SK-N-SH treated with all-trans-retinoic acid at 6 μM for 48 hours (cell line): ENCODE measurements at regions not wholly inside any gene's neighbourhood (a gene's known extent, or its start where the extent isn't known, plus 50 kb on each side); places are given as distances from the start of the nearest gene placed in this dataset.

Experiments
- ATAC-seq: fragments of 200-7000 bp; cut with Tn5 transposase; 3 replicates; pipeline ENCODE4 v1.9.1; 2020; ENCODE audit warnings: mild to moderate bottlenecking, moderate library complexity
- ARNTL ChIP-seq: fragments of 450-650 bp; formaldehyde crosslinking; IDR thresholded peaks from 2 replicates; pipeline ENCODE4 v1.5.0; 2020; ENCODE audit warnings: low read depth, mild to moderate bottlenecking, moderate library complexity, borderline replicate concordance
- BACH2 ChIP-seq: fragments of 250-450 bp; sonication (Bioruptor Pico); IDR thresholded peaks from 2 replicates; pipeline ENCODE4 v1.9.0; 2021; ENCODE audit warnings: mild to moderate bottlenecking, borderline replicate concordance
- CSDC2 ChIP-seq: fragments of 250-450 bp; sonication (Bioruptor Pico); IDR thresholded peaks from 2 replicates; pipeline ENCODE4 v1.5.0; 2020; ENCODE audit warnings: mild to moderate bottlenecking, moderate library complexity
- CSRNP3 ChIP-seq: fragments of 250-450 bp; sonication (Bioruptor Pico); IDR thresholded peaks from 2 replicates; pipeline ENCODE4 v1.5.1; 2021; ENCODE audit warnings: mild to moderate bottlenecking, moderate library complexity
- ESRRG ChIP-seq: fragments of 250-450 bp; sonication (Bioruptor Pico); IDR thresholded peaks from 2 replicates; pipeline ENCODE4 v1.6.1; 2021; ENCODE audit warnings: mild to moderate bottlenecking
- GLIS3 ChIP-seq: fragments of 250-450 bp; sonication (Bioruptor Pico); IDR thresholded peaks from 2 replicates; pipeline ENCODE4 v1.5.0; 2020; ENCODE audit warnings: mild to moderate bottlenecking, moderate library complexity
- ISL1 ChIP-seq: fragments of 250-450 bp; sonication (Bioruptor Pico); IDR thresholded peaks from 2 replicates; pipeline ENCODE4 v2.1.2; 2022; ENCODE audit warnings: mild to moderate bottlenecking, moderate library complexity
- PPARA ChIP-seq: fragments of 250-450 bp; sonication (Bioruptor Pico); IDR thresholded peaks from 2 replicates; pipeline ENCODE4 v1.5.0; 2020; ENCODE audit warnings: mild to moderate bottlenecking, borderline replicate concordance
- SNAI2 ChIP-seq: fragments of 250-450 bp; sonication (Bioruptor Pico); IDR thresholded peaks from 2 replicates; pipeline ENCODE4 v1.5.0; 2020; ENCODE audit warnings: mild to moderate bottlenecking, moderate library complexity
- TCF4 ChIP-seq: fragments of 250-450 bp; sonication (Bioruptor Pico); IDR thresholded peaks from 2 replicates; pipeline ENCODE4 v1.8.0; 2021; ENCODE audit warnings: mild to moderate bottlenecking, moderate library complexity, borderline replicate concordance
- ZC3H10 ChIP-seq: fragments of 250-450 bp; sonication (Bioruptor Pico); IDR thresholded peaks from 2 replicates; pipeline ENCODE4 v1.5.1; 2021; ENCODE audit warnings: mild to moderate bottlenecking, moderate library complexity
- ZFP3 ChIP-seq: fragments of 250-450 bp; sonication (Bioruptor Pico); IDR thresholded peaks from 2 replicates; pipeline ENCODE4 v1.5.0; 2020; ENCODE audit warnings: mild to moderate bottlenecking, moderate library complexity
- ZFP30 ChIP-seq: fragments of 450-650 bp; formaldehyde crosslinking; IDR thresholded peaks from 2 replicates; pipeline ENCODE4 v1.5.0; 2022; ENCODE audit warnings: mild to moderate bottlenecking, moderate library complexity
- ZNF565 ChIP-seq: fragments of 450-650 bp; formaldehyde crosslinking; conservative IDR thresholded peaks from 2 replicates; pipeline ENCODE4 v1.5.0; 2020; ENCODE audit warnings: low read depth, mild to moderate bottlenecking, moderate library complexity
- ZNF8 ChIP-seq: fragments of 450-650 bp; formaldehyde crosslinking; IDR thresholded peaks from 2 replicates; pipeline ENCODE4 v1.5.0; 2020; ENCODE audit warnings: mild to moderate bottlenecking, moderate library complexity
- TF ChIP-seq, protein P1 (sequence below): fragments of 250-450 bp; sonication (Bioruptor Pico); IDR thresholded peaks from 2 replicates; pipeline ENCODE4 v1.8.0; 2020; ENCODE audit warnings: mild to moderate bottlenecking, moderate library complexity, borderline replicate concordance
- TF ChIP-seq, protein P2 (sequence below): fragments of 250-450 bp; sonication (Bioruptor Pico); IDR thresholded peaks from 2 replicates; pipeline ENCODE4 v1.8.0; 2021; ENCODE audit warnings: low read depth, mild to moderate bottlenecking, moderate library complexity, borderline replicate concordance
- TF ChIP-seq, protein P3 (sequence below): fragments of 250-450 bp; sonication (Bioruptor Pico); IDR thresholded peaks from 2 replicates; pipeline ENCODE4 v1.5.0; 2020; ENCODE audit warnings: mild to moderate bottlenecking, moderate library complexity

DNA sequence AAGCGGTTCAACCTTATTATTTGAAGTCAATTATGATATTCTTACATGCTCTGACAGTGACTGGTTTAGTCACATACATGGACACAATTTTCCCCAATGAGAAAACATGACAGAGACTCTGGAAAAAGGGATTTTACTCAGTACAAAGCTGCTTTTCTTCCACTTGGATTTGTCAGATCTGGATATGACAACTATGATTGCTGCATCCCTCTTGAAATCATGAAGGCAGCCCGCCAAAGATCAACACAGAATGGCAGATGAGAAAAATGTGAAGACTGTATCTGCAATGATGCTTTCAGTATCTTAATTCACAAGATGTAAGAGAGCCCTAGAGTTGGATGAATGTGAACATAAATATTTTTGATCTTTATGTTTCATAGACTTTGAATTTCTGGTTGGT lies 439.6 kb downstream of the CDH8 start:
- TF ChIP-seq PPARA (no peak), ARNTL (no peak), SNAI2 (no peak), BACH2 (CRISPR knock-in tag) (no peak), ZFP3 (CRISPR knock-in tag) (no peak), ZC3H10 (CRISPR knock-in tag) (no peak)
- TF ChIP-seq, protein P1, sequence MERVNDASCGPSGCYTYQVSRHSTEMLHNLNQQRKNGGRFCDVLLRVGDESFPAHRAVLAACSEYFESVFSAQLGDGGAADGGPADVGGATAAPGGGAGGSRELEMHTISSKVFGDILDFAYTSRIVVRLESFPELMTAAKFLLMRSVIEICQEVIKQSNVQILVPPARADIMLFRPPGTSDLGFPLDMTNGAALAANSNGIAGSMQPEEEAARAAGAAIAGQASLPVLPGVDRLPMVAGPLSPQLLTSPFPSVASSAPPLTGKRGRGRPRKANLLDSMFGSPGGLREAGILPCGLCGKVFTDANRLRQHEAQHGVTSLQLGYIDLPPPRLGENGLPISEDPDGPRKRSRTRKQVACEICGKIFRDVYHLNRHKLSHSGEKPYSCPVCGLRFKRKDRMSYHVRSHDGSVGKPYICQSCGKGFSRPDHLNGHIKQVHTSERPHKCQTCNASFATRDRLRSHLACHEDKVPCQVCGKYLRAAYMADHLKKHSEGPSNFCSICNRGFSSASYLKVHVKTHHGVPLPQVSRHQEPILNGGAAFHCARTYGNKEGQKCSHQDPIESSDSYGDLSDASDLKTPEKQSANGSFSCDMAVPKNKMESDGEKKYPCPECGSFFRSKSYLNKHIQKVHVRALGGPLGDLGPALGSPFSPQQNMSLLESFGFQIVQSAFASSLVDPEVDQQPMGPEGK (CRISPR knock-in tag), result no peak
- TF ChIP-seq, protein P2, sequence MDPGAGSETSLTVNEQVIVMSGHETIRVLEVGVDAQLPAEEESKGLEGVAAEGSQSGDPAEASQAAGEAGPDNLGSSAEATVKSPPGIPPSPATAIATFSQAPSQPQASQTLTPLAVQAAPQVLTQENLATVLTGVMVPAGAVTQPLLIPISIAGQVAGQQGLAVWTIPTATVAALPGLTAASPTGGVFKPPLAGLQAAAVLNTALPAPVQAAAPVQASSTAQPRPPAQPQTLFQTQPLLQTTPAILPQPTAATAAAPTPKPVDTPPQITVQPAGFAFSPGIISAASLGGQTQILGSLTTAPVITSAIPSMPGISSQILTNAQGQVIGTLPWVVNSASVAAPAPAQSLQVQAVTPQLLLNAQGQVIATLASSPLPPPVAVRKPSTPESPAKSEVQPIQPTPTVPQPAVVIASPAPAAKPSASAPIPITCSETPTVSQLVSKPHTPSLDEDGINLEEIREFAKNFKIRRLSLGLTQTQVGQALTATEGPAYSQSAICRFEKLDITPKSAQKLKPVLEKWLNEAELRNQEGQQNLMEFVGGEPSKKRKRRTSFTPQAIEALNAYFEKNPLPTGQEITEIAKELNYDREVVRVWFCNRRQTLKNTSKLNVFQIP (CRISPR knock-in tag), result no peak
- TF ChIP-seq, protein P3, sequence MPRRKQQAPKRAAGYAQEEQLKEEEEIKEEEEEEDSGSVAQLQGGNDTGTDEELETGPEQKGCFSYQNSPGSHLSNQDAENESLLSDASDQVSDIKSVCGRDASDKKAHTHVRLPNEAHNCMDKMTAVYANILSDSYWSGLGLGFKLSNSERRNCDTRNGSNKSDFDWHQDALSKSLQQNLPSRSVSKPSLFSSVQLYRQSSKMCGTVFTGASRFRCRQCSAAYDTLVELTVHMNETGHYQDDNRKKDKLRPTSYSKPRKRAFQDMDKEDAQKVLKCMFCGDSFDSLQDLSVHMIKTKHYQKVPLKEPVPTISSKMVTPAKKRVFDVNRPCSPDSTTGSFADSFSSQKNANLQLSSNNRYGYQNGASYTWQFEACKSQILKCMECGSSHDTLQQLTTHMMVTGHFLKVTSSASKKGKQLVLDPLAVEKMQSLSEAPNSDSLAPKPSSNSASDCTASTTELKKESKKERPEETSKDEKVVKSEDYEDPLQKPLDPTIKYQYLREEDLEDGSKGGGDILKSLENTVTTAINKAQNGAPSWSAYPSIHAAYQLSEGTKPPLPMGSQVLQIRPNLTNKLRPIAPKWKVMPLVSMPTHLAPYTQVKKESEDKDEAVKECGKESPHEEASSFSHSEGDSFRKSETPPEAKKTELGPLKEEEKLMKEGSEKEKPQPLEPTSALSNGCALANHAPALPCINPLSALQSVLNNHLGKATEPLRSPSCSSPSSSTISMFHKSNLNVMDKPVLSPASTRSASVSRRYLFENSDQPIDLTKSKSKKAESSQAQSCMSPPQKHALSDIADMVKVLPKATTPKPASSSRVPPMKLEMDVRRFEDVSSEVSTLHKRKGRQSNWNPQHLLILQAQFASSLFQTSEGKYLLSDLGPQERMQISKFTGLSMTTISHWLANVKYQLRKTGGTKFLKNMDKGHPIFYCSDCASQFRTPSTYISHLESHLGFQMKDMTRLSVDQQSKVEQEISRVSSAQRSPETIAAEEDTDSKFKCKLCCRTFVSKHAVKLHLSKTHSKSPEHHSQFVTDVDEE, result no peak
- ATAC-seq, result no peak

DNA sequence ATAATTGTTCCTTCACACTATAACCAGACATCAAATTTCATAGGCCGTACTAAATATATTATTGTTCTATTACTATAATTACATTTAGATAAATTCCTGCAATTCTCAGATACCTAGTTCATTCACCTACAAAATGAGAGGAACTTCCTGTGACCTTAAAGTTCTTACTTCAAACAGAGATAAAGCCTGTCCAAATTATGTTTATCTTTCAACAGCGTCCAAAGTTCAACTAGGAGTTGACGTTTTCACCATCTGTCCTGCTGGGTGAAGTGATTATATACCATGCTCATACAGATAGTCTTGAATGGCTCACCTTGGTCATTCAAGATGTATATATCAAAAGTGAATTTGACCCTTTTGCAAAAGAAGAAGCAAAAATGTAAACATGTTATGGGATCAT lies 440.6 kb downstream of the CDH8 start:
- TF ChIP-seq, protein P1 (CRISPR knock-in tag), result no peak
- TF ChIP-seq SNAI2 (no peak), CSDC2 (CRISPR knock-in tag) (no peak), CSRNP3 (no peak), PPARA (no peak)
- ATAC-seq, result no peak

- ATAC-seq, result no peak
- no peak for TF ChIP-seq GLIS3 (CRISPR knock-in tag)
- TF ChIP-seq SNAI2, result no peak
- no peak for TF ChIP-seq ZFP30 (CRISPR knock-in tag)
- TF ChIP-seq, protein P3, result no peak
- TF ChIP-seq PPARA, result no peak
- TF ChIP-seq ESRRG (CRISPR knock-in tag), result no peak
- TF ChIP-seq ZNF565, result no peak
- no peak for TF ChIP-seq ARNTL
- TF ChIP-seq ZNF8, result no peak
- TF ChIP-seq BACH2 (CRISPR knock-in tag), result no peak
- no peak for TF ChIP-seq ISL1 (CRISPR knock-in tag)
- no peak for TF ChIP-seq TCF4 (CRISPR knock-in tag)
- TF ChIP-seq ZC3H10 (CRISPR knock-in tag), result no peak
Observed at GRCh38 chr16:61590577-61590976, 445.7 kb downstream of the CDH8 start.
